BE2C (cell line): ENCODE measurements at regions not wholly inside any gene's neighbourhood (a gene's known extent, or its start where the extent isn't known, plus 50 kb on each side); places are given as distances from the start of the nearest gene placed in this dataset.
"Not testable (repeated sequence)": the region's sequence is repeated elsewhere in the genome, so short reads cannot be mapped to it uniquely, and the experiment has no call there.

ENCODE experiments used
- DNase-seq: peaks from one replicate; pipeline ENCODE4 v3.0.0-alpha.2; 2020
- H3K27me3 ChIP-seq: fragments of 250-450 bp; sonication (Bioruptor Pico); 2 replicates; pipeline ENCODE4 v1.5.1; 2020; ENCODE audit warnings: mild to moderate bottlenecking
- H3K36me3 ChIP-seq: fragments of 250-450 bp; sonication (Bioruptor Pico); 2 replicates; pipeline ENCODE4 v1.5.1; 2020; ENCODE audit warnings: mild to moderate bottlenecking
- H3K4me1 ChIP-seq: fragments of 250-450 bp; sonication (Bioruptor Pico); 2 replicates; pipeline ENCODE4 v1.5.1; 2020
- H3K4me3 ChIP-seq: 2 replicates; pipeline ENCODE4 v1.5.1; 2011; ENCODE audit warnings: low read depth, low read length
- H3K9me3 ChIP-seq: fragments of 250-450 bp; sonication (Bioruptor Pico); 2 replicates; pipeline ENCODE4 v1.5.1; 2020
- TF ChIP-seq, protein P1 (sequence below): IDR thresholded peaks from 2 replicates; pipeline ENCODE4 v1.5.1; 2012; ENCODE audit warnings: mild to moderate bottlenecking, low read depth, low read length

DNA sequence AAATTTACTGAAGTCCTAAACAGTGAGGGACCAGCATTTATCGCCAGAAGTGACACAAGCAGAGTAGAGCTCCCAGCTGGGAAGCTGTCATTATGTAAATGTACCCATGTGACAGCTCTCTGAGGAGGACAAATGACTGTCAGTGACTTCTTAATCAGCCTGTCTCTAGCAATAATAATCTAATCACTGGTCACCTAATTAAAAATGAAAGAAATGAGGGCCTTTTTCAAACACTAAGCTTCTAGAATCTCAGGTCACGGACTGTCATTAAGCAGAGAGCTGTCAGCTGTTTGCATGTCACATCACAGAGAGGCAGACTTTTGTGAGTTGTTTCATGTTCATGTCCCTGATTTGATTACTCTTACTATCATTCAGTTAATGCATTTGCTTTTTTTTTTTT lies 77.9 kb upstream of the FBXL17 start:
- H3K4me1 ChIP-seq: no peaks in the 10 kb centered on the region
- no peak overlapping the region for H3K4me3 ChIP-seq
- H3K9me3 ChIP-seq: no peaks in the 10 kb centered on the region; the same call in 1 of the 2 replicates
- TF ChIP-seq, protein P1, sequence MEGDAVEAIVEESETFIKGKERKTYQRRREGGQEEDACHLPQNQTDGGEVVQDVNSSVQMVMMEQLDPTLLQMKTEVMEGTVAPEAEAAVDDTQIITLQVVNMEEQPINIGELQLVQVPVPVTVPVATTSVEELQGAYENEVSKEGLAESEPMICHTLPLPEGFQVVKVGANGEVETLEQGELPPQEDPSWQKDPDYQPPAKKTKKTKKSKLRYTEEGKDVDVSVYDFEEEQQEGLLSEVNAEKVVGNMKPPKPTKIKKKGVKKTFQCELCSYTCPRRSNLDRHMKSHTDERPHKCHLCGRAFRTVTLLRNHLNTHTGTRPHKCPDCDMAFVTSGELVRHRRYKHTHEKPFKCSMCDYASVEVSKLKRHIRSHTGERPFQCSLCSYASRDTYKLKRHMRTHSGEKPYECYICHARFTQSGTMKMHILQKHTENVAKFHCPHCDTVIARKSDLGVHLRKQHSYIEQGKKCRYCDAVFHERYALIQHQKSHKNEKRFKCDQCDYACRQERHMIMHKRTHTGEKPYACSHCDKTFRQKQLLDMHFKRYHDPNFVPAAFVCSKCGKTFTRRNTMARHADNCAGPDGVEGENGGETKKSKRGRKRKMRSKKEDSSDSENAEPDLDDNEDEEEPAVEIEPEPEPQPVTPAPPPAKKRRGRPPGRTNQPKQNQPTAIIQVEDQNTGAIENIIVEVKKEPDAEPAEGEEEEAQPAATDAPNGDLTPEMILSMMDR: no peak
- H3K36me3 ChIP-seq: no peaks in the 10 kb centered on the region
- DNase-seq: no peak
- no peaks in the 10 kb centered on the region for H3K27me3 ChIP-seq

DNA sequence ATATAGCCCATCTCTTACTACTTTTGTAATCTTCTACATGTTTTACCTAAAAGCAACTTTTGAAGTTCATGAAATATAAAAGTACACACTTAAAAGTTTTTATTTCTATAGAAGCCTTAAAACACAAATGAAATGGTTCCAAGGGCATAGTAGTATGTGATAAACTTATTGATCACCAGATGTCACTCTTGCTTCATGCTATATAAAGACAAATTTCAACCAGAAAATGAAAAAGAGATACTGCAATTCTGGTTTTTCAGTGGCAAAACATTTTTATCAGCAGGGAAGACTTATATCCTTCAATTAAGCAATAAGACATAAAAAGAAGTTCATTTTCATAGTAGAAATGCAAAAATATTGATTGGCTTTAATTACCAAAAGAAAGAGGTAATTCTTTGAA lies 69.4 kb upstream of the FBXL17 start:
- H3K4me3 ChIP-seq: no peak overlapping the region
- no peaks in the 10 kb centered on the region for H3K36me3 ChIP-seq
- no peaks in the 10 kb centered on the region; the same call in 1 of the 2 replicates for H3K27me3 ChIP-seq
- TF ChIP-seq, protein P1: peak; percentile 13; the same call in 1 of the 2 replicates
- DNase-seq: no peak
- no peaks in the 10 kb centered on the region for H3K4me1 ChIP-seq
- no peaks in the 10 kb centered on the region; the same call in 1 of the 2 replicates for H3K9me3 ChIP-seq

DNA sequence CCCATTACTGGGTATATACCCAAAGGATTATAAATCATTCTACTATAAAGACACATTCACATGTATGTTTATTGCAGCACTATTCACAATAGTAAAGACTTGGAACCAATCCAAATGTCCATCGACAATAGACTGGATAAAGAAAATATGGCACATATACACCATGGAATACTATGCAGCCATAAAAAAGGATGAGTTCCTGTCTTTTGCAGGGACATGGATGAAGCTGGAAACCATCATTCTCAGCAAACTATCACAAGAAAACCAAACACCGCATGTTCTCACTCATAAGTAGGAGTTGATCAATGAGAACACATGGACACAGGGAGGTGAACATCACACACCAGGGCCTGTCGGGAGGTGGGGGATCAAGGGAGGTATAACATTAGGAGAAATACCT lies 62.2 kb upstream of the FBXL17 start:
- not testable (repeated sequence) for H3K27me3 ChIP-seq, H3K36me3 ChIP-seq, DNase-seq, H3K9me3 ChIP-seq, H3K4me3 ChIP-seq, H3K4me1 ChIP-seq

DNA sequence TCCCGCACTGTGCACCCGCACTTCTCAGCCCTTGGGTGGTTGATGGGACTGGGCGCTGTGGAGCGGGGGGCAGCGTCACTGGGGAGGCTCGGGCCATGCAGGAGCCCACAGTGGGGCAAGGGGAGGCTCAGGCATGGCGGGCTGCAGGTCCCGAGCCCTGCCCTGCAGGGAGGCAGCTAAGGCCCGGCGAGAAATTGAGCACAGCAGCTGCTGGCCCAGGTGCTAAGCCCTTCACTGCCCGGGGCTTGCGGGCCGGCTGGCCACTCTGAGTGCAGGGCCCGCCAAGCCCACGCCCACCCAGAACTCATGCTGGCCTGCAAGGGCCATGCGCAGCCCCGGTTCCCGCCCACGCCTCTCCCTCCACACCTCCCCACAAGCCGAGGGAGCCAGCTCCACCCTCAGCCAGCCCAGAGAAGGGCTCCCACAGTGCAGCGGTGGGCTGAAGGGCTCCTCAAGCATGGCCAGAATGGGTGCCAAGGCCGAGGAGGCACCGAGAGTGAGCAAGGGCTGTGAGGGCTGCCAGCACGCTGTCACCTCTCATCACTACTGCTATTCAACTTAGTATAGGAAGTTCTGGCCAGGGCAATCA lies 60.3 kb upstream of the FBXL17 start:
- not testable (repeated sequence) for H3K36me3 ChIP-seq, H3K27me3 ChIP-seq, DNase-seq, H3K4me1 ChIP-seq, H3K4me3 ChIP-seq, H3K9me3 ChIP-seq

DNA sequence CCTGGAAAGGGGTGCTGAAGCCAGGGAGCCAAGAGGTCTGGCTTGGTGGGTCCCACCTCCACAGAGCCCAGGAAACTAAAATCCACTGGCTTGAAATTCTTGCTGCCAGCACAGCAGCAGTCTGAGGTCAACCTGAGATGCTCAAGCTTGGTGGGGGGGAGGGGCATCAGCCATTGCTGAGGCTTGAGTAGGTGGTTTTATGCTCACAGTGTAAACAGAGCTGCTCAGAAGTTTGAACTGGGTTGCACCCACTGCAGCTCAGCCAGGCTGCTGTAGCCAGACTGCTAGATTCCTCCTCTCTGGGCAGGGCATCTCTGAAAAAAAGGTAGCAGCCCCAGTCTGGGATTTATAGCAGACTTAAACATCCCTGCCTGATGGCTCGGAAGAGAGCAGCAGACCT lies 55.5 kb upstream of the FBXL17 start:
- Histone ChIP-seq H3K4me3 (no peak overlapping the region), H3K27me3 (no peaks in the 10 kb centered on the region), H3K4me1 (no peaks in the 10 kb centered on the region), H3K36me3 (no peaks in the 10 kb centered on the region), H3K9me3 (no peaks in the 10 kb centered on the region)
- DNase-seq: no peak
- TF ChIP-seq, protein P1: no peak

DNA sequence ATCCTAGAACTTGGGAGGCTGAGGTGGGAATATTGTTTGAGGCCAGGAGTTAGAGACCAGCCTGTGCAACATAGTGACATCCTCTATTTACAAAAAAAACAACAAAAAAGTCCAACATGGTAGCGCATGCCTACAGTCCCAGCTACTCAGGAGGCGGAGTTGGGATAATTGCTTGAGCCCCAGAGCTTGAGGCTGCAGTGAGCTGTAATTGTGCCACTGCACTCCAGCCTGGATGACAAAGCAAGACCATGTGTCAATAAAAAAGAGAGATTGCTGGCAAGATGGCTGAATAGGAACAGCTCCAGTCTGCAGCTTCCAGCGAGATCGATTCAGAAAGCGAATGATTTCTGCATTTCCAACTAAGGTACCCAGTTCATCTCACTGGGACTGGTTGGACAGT lies 54.8 kb upstream of the FBXL17 start:
- DNase-seq: no peak
- no peaks in the 10 kb centered on the region for H3K4me1 ChIP-seq
- H3K9me3 ChIP-seq: no peaks in the 10 kb centered on the region
- no peaks in the 10 kb centered on the region for H3K36me3 ChIP-seq
- H3K27me3 ChIP-seq: no peaks in the 10 kb centered on the region
- no peak overlapping the region for H3K4me3 ChIP-seq
- TF ChIP-seq, protein P1: no peak

DNA sequence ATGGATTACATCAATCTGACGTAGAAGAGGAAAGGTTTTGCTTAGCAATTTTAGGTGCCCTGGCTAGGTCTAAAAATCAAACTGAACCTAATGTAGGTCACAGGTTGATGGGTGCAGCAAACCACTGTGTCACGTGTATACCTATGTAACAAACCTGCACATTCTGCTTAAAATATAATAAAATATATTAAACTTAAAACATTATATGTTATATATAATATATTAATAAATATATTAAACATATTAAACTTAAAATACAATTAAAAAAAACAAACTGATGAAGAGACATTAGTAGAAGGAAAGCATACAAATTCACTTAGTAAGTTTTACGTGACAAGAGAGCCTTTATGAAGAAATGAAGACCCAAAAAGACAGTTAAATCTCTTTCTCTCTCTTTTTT lies 51.7 kb upstream of the FBXL17 start:
- H3K27me3 ChIP-seq: no peaks in the 10 kb centered on the region
- DNase-seq: no peak
- H3K4me1 ChIP-seq: no peaks in the 10 kb centered on the region
- no peak overlapping the region for H3K4me3 ChIP-seq
- no peaks in the 10 kb centered on the region for H3K9me3 ChIP-seq
- no peaks in the 10 kb centered on the region for H3K36me3 ChIP-seq
- TF ChIP-seq, protein P1: no peak
